Colon (tissue), 2 donors: ENCODE measurements at regions not wholly inside any gene's neighbourhood (a gene's known extent, or its start where the extent isn't known, plus 50 kb on each side); places are given as distances from the start of the nearest gene placed in this dataset.
"Not testable (repeated sequence)": the region's sequence is repeated elsewhere in the genome, so short reads cannot be mapped to it uniquely, and the experiment has no call there.

Experiments
- FAIRE-seq: peaks from 2 replicates; lab custom pipeline; 2012; peaks lifted over from hg19 to GRCh38; lab: Jason Lieb, UNC
- donor health status: control.
- donor health status: control.

DNA sequence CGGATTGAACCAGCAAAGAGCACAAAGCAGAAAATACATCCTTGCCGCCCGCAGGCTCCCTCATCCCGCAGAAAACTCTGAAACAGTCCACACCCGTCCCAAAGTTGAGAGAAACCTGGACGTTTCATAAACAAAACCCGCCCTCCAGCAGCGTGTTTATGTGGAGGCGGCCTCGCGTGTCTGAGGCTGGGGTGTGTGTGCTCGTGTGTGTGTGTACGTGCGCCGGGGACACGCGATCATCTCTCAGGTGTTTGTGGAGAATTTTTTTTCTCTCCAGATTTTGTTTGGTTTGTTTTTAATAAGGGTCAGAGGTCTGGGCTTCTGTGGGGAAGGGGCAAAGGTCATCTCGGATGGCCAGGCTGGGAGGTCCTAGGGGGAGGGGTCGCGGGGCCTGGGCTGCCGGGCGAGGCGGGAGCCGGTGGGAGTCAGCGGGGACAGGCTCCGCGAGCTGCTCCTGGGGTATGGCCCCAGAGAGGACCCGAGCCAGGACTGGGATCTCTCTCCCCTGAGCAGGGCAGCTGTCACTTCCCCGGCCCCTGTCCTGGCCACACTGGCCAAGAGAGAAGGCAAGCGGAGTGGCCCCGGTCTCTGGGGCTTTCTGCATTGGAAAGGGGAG, 206.4 kb downstream of the C9orf50 start:
- FAIRE-seq, result no peak

DNA sequence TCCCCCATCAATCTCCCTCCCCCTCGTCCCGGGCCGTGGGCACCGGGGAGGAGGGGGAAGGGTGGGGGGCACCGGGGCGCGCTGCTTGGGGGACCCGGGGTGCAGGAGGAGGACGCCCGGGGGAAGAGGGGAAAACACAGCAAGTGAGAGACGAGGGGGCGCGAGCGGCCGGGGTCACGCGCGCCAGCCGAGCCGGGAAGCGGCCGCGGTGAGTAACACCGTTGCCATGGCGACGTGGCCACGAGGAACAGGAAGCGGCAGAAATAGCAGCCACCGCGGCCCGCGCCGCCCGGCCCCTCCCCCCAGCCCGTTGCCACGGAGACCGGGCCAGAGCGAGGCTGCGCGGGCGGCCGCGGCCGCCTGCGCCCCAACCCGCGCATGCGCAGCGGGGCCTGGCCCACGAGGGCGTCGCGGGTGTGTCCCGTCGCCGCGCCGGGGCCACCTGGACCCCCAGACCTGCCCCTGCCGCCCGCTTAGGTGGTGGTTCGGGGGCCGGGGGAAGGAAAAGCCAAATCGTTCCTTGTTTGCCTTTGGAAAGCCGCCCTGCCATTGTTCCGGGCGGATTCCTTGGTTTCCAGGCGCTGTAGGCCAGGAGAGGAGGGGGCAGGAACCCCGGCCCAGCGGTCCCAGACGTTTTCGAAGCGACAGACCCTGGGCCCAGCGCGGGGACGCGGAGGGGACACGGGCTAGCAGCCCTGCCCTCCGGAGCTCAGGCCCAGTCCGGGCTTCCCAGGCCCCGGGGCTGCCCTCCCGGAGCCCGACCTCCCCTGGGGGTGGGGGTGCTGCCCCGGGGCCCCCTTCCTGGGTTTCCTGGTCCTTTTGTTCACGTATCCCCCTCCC, 207.1 kb downstream of the C9orf50 start:
- FAIRE-seq, result no peak

DNA sequence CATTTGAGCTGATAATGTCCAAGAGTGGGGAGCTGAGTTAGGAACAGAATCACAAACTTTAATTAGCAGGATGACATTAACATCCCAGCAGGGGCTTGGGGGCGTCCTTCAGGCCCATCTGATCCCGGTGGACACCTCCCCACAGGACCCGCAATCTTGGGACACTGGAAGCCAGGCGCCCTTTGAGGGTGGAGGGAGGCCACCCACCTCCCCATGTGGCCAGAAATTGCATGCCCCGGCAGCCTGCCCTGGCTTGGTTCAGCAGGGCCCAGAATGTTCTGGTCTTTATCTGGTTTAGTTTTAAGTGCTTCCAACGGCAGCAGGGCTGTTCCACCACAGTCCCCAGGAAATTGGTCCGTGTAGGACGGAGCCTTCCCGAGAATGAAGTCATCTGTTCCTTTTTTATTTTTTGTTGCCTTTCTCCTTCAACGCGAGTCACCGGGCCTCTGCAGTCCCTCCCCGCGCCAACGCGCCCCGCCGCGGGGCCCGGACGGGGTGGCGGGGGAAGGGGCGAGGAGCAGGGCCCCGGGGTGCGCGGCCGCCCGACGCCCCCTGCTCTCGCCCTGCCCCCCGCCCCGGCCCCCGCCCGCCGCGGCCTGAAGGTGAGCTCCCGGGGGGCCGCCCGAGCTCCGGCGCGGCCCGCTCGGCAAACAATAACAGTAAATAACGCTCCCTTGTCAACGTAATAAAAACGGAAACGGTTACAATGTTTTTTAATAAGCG, 207.9 kb downstream of the C9orf50 start:
- no peak for FAIRE-seq

DNA sequence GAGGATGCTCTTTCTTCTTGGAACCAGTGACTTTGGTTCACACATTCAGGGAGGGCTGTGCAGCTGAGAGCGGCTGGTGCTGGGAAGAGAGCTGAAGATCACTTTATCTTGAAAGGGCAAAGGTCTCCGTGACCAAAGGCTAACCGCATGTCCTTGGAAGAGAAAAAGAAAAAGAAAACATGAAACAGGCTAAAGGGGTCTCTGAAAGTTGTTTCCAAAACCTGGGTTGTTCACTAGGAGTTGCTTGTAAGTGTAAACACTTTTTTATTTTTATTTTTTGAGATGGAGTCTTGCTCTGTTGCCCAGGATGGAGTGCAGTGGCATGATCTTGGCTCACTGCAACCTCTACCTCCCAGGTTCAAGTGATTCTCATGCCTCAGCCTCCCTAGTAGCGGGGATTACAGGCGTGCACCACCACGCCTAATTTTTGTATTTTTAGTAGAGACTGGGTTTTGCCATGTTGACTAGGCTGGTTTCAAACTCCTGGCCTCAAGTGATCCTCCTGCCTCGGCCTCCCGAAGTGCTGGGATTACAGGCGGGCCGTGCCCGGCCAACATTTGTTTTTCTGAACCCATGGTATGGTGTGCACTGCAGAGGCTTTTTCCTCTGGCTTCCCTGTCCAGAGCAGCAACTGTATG, 208.6 kb downstream of the C9orf50 start:
- FAIRE-seq, result not testable (repeated sequence)

DNA sequence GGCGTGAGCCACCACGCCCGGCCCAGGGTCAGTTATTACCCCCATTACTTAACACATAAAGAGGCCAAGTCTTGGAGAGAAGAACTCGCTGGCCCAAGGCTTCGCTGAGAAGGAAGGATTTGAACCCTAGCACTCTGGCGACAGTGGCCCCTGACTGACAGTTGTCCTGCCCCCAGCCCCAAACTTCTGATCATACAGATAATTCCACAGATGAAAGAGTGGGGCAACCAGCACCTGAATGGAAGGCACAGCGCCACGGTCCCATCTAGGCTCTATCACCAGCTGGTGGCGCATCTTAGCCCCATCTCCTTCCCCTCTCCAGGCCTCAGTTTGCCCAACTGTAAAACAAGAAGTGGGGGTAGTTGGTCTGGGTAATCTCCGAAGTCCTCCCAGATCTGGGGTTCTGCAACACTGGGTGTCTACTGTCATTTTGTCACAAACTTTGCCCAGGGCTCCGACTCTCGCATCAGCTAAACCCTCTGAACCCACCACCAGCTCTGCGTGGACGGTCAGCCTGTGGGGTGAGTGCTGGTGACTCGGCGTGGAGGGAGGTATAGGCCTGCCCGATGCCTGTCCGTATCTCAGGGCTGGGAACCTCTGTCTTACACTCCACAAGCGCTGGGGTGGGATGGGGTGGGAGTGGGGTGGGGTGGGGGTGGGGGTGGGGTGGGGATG, 209.3 kb downstream of the C9orf50 start:
- no peak for FAIRE-seq

DNA sequence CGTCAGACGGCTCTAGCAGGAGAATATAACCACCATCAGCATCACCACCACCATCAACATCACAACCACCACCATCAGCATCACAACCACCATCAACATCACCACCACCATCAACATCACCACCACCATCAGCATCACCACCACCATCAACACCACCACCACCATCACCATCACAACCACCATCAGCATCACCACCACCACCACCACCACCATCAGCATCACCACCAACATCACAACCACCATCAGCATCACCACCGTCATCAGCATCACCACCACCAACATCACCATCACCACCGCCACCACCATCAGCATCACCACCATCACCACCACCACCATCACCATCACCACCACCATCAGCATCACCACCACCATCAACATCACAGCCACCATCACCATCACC, 210.7 kb downstream of the C9orf50 start:
- peak; percentile 62 for FAIRE-seq

DNA sequence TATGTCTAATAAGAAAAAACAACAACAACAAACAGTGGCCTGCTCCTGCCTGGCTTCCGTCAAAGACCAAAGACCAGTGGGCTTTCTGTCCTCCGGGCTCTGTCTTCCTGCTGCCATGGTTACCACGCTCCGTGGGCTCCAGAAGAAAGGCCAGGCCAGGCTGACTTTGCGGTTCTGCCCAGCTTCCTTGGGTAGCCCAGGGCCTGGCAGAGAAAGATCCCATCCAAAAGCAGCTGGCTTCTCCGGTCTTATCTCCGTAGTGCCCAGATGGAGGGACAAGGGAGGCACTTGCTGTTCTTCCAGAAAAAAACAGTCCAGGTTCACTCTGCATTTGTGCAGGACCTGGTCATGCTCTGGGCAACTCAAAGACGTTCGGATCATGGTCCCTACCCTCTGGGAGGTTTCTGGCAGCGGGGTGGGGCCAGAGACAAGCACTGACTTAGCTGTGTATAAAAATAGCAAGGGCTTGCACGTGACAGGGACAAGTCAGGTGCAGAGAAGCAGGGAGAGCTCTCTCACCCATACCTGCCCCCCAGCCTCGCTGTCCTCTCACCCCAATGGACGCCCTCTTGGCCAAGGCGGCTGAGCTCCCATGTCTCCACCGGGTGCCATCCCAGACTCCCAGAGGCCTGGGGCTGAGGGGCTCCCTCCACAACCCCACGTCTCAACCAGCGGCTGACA, 212.2 kb downstream of the C9orf50 start:
- no peak for FAIRE-seq

DNA sequence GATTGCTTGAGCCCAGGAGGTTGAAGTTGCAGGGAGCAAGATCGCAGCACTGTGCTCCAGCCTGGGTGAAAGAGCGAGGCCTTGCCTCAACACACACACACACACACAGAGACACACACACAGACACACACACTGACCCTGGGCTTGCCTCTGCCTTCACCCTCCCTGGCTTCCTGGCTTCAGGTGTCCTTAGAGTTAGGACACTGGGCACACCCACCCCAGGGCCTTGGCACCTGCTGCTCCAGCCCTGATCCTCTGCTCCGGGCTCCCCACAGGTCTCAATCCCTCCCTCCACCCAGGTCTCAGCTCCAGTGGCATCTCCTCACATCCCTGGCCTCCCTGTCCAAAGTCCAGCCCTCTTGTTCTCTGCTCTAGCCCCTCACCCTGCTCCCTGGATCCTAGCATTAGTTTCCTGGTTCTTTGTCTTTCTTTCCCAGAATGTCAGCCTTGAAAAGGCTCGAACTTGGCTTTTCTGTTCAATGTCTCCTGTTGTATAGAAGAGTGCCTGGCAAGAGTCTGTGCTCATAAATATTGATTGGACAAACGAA, 212.9 kb downstream of the C9orf50 start:
- no peak for FAIRE-seq

DNA sequence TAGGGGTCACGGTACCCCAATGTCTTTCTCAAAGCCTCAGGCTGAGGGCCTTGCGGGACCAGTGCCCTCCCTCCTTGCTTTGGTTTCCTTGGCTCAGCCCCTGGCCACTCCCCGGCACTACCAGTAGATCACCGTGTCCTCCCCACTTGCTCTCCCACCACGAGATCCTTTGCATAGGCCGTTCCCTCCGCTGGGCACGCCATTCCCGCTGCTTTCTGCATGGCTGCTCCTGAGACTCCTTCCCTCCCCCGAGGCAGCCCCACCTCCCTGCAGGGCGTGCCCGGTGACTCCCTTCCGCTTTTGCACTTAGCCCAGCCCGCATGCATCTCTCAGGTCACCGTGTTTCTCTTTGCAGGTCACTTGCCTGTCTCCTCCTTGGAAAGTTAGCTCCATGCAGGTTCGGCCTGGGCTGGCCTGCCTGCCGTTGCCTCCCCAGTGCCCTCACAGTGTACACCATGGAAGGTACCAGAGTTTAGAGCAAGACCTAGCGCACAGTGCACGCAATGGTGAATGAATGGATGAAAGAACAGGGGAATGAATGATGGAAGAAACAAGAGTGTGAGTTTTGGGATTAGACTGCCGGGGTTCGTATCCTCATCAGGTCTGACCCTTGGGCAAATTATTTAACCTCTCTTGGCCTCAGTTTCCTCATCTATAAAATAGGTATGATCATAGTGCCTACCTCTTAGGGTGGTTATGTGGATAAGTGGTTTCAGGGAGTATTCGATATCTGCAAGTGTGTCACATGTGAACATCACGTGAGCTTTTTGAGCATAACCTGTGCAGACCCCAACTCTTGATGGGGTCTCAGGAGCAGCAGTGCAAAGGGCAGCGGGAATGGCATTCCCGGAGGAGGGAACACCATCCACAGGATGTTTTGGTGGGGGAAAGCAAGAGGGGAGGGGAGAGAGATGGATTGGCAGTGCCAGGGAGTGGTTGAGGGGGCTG, 214.3 kb downstream of the C9orf50 start:
- no peak for FAIRE-seq

DNA sequence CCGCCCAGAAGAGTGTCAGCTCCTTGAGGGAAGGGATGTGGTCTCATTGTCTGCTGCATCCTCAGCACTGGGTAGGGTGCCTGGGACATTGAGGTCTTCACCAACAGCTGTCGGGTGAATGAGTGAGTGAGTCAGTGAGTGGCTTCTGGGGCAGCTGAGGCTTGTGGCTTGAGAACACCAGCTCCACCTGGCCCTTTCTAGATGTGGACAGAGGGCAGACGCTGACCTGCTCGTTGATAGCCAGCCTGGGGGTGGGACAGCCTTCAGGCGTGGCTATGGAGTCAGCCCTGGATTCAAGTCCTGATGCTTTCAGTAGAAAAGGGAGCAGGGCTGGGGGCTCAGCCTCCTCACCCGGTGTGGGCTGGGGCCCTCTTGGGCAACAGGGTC, 215.1 kb downstream of the C9orf50 start:
- FAIRE-seq, result no peak

DNA sequence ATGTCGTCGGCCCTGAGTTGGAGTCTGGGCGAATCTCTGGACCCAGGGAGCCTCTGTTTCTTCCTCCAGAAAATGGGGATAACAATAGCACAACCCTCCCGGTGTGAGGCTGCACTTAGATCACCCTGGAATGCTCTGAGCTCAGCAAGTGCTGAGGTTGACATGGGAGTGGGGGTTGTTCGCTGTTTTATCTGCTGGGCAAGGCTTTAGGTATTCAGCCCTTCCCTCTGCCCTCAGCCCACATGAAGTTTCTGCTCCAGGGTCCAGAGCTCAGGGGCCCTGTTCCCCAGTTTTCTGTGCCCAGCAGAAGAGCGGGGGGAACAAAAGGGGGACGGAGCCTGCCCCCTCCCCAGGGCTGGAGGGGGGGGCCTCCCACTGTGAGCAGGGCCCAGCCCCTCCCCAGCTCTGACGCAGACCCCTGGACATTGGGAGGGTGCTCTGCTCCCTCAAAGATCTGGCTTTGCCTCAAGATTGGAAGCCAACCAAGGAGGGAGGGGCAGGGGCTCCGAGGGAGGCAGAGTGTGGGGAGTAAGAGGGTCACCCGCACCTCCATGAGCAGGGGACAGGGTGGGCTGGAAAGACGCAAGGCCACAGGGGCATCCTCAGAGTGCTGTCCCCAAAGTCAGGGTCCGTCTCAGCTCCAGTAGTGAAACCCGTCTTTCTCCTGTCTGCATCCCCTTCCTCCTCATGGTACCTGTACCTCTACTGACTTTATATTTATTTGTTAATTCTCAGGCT, 215.6 kb downstream of the C9orf50 start:
- no peak for FAIRE-seq

DNA sequence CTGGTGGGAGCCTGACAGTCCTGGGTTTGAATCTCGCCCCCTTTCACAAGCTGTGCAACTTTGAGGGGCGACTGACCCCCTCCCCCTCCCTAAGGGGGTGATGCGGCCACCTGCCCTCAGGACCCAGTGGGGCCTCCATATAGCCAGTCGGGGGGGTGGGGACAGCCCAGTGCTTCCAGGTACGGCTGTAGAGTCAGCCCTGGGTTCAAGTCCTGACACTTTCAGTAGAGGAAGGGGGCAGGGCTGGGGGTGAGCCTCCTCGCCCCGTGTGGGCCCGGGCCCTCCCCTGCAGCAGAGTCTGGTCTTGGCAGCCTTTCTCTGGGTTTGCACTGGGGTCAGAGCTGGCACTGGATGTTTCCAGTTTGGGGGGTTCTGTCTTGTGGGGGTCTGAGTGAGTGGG, 216.3 kb downstream of the C9orf50 start:
- no peak for FAIRE-seq

DNA sequence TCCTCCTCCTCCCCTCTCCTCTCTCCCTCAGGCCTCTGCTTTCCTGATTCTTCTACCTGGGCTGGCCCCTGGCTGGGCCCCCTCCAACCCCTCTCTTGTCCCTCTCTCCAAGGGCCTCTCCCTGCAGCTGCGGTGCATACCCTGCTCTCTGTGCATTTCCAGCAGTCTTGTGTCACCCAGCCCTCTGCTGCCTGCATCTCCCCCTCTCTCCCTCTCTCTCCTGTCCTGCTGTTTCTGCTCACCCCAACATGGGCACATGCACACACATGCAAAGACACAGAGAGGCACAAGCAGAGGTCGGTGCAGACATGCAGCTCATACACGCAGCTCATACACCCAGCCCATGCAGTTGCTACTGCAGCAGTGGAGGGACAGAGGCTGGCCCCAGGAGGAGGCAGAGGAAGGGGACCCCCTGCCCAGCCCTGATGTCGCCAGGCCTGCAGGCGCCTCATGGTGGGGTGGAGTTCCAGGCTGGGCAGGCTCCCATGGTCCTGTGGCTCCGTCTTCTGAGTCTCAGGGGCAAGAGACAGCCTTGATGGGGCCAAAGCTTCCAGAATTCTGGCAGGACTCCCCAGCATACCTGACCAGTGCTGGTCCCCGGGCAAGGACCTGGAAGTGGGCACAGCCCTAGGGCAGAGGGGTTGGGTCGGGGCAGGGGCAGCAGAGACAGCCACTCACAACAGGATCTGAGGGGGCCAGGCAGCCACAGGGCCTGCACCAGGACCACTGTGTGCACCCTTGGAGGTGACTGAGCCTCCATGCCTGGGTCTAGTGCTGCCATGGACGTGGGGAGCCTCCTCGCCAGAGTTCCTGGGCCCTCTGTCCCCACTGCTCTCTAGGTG, 216.9 kb downstream of the C9orf50 start:
- FAIRE-seq, result no peak

DNA sequence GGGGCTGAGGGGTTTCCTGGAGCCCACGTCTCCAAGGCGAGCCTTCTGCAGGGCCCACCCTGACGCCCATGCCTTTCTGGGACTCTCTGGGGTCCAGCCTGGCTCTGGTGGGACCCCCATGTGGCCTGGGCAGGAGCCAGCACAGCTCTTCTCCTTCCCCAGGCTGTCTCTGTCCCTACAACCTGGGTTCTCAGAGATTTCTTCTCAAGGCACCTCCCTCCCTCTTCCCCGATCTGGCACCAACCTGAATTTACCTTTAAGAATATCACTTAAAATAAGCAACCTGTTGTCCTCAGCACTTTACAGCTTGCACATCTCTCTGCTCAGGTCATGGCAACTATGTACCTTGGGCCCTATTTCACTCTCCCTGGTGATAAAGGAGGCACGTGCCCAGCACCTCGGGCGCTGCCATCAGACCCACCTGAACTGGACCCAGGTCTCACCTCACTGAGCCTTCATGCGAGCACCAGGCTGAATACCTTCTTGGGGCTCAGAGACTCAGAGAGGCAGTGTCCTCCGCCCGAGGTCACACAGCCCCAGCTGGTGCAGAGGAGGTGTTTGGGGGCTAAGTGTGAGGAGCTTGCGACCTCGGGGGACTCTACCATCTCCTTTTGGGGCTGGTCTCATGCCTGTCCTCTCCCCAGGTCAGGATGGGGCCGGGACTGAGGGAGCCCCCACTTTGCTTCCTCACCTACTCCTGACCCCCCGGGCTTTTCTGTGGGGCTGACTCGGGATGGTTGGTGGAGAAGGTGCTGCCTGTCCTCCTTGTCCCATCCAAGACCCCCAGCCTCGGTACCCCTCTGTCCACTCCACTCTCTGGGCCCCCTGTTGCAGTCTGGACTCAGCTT, 217.7 kb downstream of the C9orf50 start:
- no peak for FAIRE-seq

DNA sequence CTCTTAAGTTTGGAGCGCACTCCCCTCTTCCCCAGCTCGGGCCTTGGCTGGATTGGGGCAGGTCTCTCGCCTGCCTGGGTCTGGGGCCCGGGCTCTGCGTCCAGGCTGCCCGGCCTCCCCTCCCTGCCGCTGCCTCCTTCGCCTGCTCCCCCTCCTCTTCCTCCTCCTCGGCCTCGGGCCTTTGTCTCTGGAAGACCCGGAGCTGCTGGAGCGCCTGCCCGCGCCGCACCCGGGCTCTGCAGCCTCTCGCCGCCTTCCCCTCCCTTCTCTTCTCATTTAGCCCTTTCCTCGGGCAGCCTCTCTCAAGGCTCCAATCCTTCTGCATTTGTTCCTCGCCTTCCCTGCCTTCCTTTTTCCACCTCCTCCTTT, 218.5 kb downstream of the C9orf50 start:
- no peak for FAIRE-seq

DNA sequence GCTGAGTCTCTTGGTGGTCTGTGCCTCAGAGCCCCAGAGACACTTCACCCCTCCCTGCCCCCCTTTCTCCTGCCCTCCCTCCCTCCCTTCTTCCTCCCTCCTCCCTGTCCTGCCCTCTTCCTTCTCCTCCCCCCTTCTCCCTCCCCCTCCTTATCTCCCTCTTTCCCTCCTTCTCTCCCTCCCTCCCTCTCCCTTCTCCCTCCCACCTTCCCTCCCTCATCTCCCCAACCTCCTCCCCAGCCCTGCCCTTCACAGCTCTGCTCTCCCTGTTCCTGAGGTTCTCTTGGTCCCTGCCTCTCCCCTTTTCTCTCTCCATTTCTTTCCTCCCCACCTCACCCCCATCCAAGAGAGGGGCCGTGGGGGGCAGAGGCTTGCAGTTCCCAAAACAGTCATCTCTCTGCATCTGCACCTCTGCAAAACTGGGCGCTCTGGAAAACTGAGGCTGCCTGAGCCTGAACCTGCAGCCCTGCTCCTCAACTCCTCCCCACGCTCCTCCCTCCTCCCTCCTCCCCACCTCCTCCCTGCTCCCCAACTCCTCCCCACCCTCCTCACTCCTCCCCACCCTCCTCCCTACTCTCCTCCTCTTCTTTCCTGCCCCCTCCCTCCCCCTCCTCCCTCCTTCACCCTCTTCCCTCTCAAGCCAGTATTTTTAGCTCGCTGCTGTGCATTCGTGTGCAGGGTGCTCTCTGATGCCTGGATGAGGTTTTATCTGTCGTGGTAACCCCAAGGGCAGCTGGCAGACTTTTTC, 219.1 kb downstream of the C9orf50 start:
- no peak for FAIRE-seq
